ENCODE measurements at regions not wholly inside any gene's neighbourhood (a gene's known extent, or its start where the extent isn't known, plus 50 kb on each side); places are given as distances from the start of the nearest gene placed in this dataset.

- no peaks in the 10 kb centered on the region for H3K27me3 ChIP-seq (ENCODE audit: control insufficient read depth, insufficient read depth, low read length, poor library complexity, severe bottlenecking)
- Mint-ChIP-seq H3K4me3 (no peak overlapping the region), H3K27me3 (ENCODE audit: insufficient read depth) (peaks cover 12% of the 10 kb centered on the region), H3K4me1 (peaks cover 10% of the 10 kb centered on the region), H3K36me3 (ENCODE audit: low read depth) (no peaks in the 10 kb centered on the region), H3K27ac (no peak overlapping the region), H3K9me3 (no peaks in the 10 kb centered on the region)
- WGBS, 2 experiments (ENCODE audit: insufficient coverage in 1 of 2, insufficient read length in 1 of 2), result 67% methylated on average over 1 of the region's 1 CpG; no CpG with 5 or more reads in 1 of the 2 experiments
- no peak for DNase-seq
- H3K4me1 ChIP-seq (ENCODE audit: control insufficient read depth, insufficient read depth, low read length), result no peaks in the 10 kb centered on the region
- H3K27ac ChIP-seq (ENCODE audit: low read depth, low read length), result no peak overlapping the region
- no peak for TF ChIP-seq CTCF (conservative IDR thresholded peaks at IDR 0.05)
- no peaks in the 10 kb centered on the region for H3K36me3 ChIP-seq (ENCODE audit: control insufficient read depth, insufficient read depth, low read length)
- no peak overlapping the region for H3K4me3 ChIP-seq (ENCODE audit: low read length)
- H3K9ac ChIP-seq (ENCODE audit: extremely low read depth, low read length, poor library complexity, severe bottlenecking), result no peak overlapping the region
- H3K9me3 ChIP-seq (ENCODE audit: control insufficient read depth, low read length), result no peaks in the 10 kb centered on the region
Observed at GRCh38 chr9:13569602-13570067, 290.1 kb upstream of the MPDZ start.

- peak overlapping the region; percentile 5 for H3K27ac ChIP-seq (ENCODE audit: low read depth, low read length)
- 24 to 32% methylated on average over 17 to 18 of the region's 18 CpGs for WGBS, 2 experiments (ENCODE audit: insufficient coverage in 1 of 2, insufficient read length in 1 of 2)
- no peaks in the 10 kb centered on the region for H3K4me1 ChIP-seq (ENCODE audit: control insufficient read depth, insufficient read depth, low read length)
- TF ChIP-seq CTCF (conservative IDR thresholded peaks at IDR 0.05), result no peak
- Mint-ChIP-seq H3K4me1 (peaks cover 10% of the 10 kb centered on the region), H3K4me3 (peak overlapping the region; percentile 56), H3K9me3 (no peaks in the 10 kb centered on the region), H3K27ac (no peak overlapping the region), H3K36me3 (ENCODE audit: low read depth) (no peaks in the 10 kb centered on the region), H3K27me3 (ENCODE audit: insufficient read depth) (peaks cover 12% of the 10 kb centered on the region)
- no peaks in the 10 kb centered on the region for H3K36me3 ChIP-seq (ENCODE audit: control insufficient read depth, insufficient read depth, low read length)
- peak overlapping the region; percentile 36 for H3K9ac ChIP-seq (ENCODE audit: extremely low read depth, low read length, poor library complexity, severe bottlenecking)
- peak; percentile 63 for DNase-seq
- H3K9me3 ChIP-seq (ENCODE audit: control insufficient read depth, low read length), result no peaks in the 10 kb centered on the region
- H3K4me3 ChIP-seq (ENCODE audit: low read length), result peak overlapping the region; percentile 72
- no peaks in the 10 kb centered on the region for H3K27me3 ChIP-seq (ENCODE audit: control insufficient read depth, insufficient read depth, low read length, poor library complexity, severe bottlenecking)
Observed at GRCh38 chr9:13568841-13569601, 289.5 kb upstream of the MPDZ start.

- DNase-seq, result no peak
- H3K27me3 Mint-ChIP-seq (ENCODE audit: insufficient read depth), result peaks cover 12% of the 10 kb centered on the region
- WGBS, 2 experiments (ENCODE audit: insufficient coverage in 1 of 2, insufficient read length in 1 of 2), result 30 to 57% methylated on average over 1 to 3 of the region's 3 CpGs
- TF ChIP-seq CTCF (conservative IDR thresholded peaks at IDR 0.05), result no peak
- peaks cover 10% of the 10 kb centered on the region for H3K4me1 Mint-ChIP-seq
- H3K27ac Mint-ChIP-seq, result no peak overlapping the region
- no peaks in the 10 kb centered on the region for H3K9me3 ChIP-seq (ENCODE audit: control insufficient read depth, low read length)
- H3K36me3 Mint-ChIP-seq (ENCODE audit: low read depth), result no peaks in the 10 kb centered on the region
- H3K36me3 ChIP-seq (ENCODE audit: control insufficient read depth, insufficient read depth, low read length), result no peaks in the 10 kb centered on the region
- no peaks in the 10 kb centered on the region for H3K4me1 ChIP-seq (ENCODE audit: control insufficient read depth, insufficient read depth, low read length)
- H3K9ac ChIP-seq (ENCODE audit: extremely low read depth, low read length, poor library complexity, severe bottlenecking), result peak overlapping the region; percentile 36
- H3K27ac ChIP-seq (ENCODE audit: low read depth, low read length), result peak overlapping the region; percentile 5
- H3K4me3 Mint-ChIP-seq, result peak overlapping the region; percentile 56
- H3K4me3 ChIP-seq (ENCODE audit: low read length), result peak overlapping the region; percentile 72
- no peaks in the 10 kb centered on the region for H3K27me3 ChIP-seq (ENCODE audit: control insufficient read depth, insufficient read depth, low read length, poor library complexity, severe bottlenecking)
- no peaks in the 10 kb centered on the region for H3K9me3 Mint-ChIP-seq
Observed at GRCh38 chr9:13568405-13568804, 288.9 kb upstream of the MPDZ start.
